ENCODE measurements at regions not wholly inside any gene's neighbourhood (a gene's known extent, or its start where the extent isn't known, plus 50 kb on each side); places are given as distances from the start of the nearest gene placed in this dataset.

- TF ChIP-seq CTCF (IDR thresholded peaks at IDR 0.05; ENCODE audit: low read depth, low read length), result no peak
- ChIA-PET POLR2A (no interaction called here), CTCF (no interaction called here)
- H3K27me3 ChIP-seq (ENCODE audit: control insufficient read depth, insufficient read depth, low read length), result no peaks in the 10 kb centered on the region
- no peak overlapping the region for H3K4me3 ChIP-seq (ENCODE audit: low read depth, low read length)
- no peak for DNase-seq (ENCODE audit: low read depth, low spot score)
- H3K9me3 ChIP-seq (ENCODE audit: control insufficient read depth, insufficient read depth, low read length), result peaks cover 2% of the 10 kb centered on the region; the same call in 1 of the 2 replicates
- H3K27ac ChIP-seq (ENCODE audit: low read depth, low read length), result no peak overlapping the region
Observed at GRCh38 chr10:31645786-31646185, 282.8 kb downstream of the ARHGAP12 start.

DNA sequence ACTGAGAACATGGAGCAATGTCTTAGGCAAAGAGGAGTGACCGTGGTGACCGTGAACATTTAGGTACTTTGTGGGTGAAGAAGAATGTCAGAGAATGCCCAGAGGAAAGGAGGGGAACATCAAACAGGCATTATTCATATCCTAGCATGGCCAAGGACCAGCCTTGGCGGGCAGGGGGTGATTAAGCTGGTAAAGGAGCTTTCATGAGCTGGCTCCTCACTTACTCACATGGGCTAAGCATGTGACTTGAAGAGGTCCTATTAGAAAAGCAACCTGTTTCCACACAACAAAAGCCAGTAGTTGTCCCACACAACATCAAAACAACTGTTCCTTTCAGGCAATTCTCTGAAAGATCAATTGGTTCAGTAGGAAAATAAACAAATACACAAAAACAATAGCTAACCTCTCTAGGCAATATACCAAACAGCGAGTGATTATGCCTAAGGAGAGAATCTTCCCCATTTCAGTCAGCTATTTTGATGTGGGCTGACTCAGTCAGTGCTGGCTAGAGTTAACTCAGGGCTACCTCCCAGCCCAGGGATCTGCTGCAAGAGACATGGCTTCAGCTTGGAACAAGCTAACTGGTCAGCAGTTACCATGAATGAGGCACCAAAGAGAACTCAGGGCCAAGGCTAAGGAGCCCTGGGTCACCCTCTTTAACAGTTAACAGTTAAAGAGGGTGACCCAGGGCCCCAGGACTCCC is 283.5 kb downstream of the ARHGAP12 start:
- no peaks in the 10 kb centered on the region for H3K27me3 ChIP-seq (ENCODE audit: control insufficient read depth, insufficient read depth, low read length)
- POLR2A ChIA-PET, result interaction anchor here (0.6 kb wide), 1 partner anchor 129 kb away, joined by 3 read pairs; no protein-coding TSS in a partner anchor
- H3K27ac ChIP-seq (ENCODE audit: low read depth, low read length), result no peak overlapping the region
- DNase-seq (ENCODE audit: low read depth, low spot score), result no peak
- peaks cover 2% of the 10 kb centered on the region; the same call in 1 of the 2 replicates for H3K9me3 ChIP-seq (ENCODE audit: control insufficient read depth, insufficient read depth, low read length)
- TF ChIP-seq CTCF (IDR thresholded peaks at IDR 0.05; ENCODE audit: low read depth, low read length), result no peak
- H3K4me3 ChIP-seq (ENCODE audit: low read depth, low read length), result no peak overlapping the region
- CTCF ChIA-PET, result interaction anchor here (0.6 kb wide), 1 partner anchor 307 kb away, joined by 3 read pairs; no protein-coding TSS in a partner anchor

- Histone ChIP-seq H3K27me3 (ENCODE audit: control insufficient read depth, insufficient read depth, low read length) (no peaks in the 10 kb centered on the region), H3K9me3 (ENCODE audit: control insufficient read depth, insufficient read depth, low read length) (no peaks in the 10 kb centered on the region), H3K27ac (ENCODE audit: low read depth, low read length) (no peak overlapping the region), H3K4me3 (ENCODE audit: low read depth, low read length) (no peak overlapping the region)
- TF ChIP-seq CTCF (IDR thresholded peaks at IDR 0.05; ENCODE audit: low read depth, low read length), result no peak
- POLR2A ChIA-PET, result no interaction called here
- no peak for DNase-seq (ENCODE audit: low read depth, low spot score)
- CTCF ChIA-PET, result no interaction called here
Observed at GRCh38 chr10:31642281-31642680, 286.4 kb downstream of the ARHGAP12 start.

- H3K27me3 ChIP-seq (ENCODE audit: control insufficient read depth, insufficient read depth, low read length), result no peaks in the 10 kb centered on the region
- no peak for DNase-seq (ENCODE audit: low read depth, low spot score)
- no peak overlapping the region for H3K27ac ChIP-seq (ENCODE audit: low read depth, low read length)
- ChIA-PET POLR2A (no interaction called here), CTCF (no interaction called here)
- no peaks in the 10 kb centered on the region for H3K9me3 ChIP-seq (ENCODE audit: control insufficient read depth, insufficient read depth, low read length)
- no peak for TF ChIP-seq CTCF (IDR thresholded peaks at IDR 0.05; ENCODE audit: low read depth, low read length)
- no peak overlapping the region for H3K4me3 ChIP-seq (ENCODE audit: low read depth, low read length)
Observed at GRCh38 chr10:31635415-31636065, 293.1 kb downstream of the ARHGAP12 start.

DNA sequence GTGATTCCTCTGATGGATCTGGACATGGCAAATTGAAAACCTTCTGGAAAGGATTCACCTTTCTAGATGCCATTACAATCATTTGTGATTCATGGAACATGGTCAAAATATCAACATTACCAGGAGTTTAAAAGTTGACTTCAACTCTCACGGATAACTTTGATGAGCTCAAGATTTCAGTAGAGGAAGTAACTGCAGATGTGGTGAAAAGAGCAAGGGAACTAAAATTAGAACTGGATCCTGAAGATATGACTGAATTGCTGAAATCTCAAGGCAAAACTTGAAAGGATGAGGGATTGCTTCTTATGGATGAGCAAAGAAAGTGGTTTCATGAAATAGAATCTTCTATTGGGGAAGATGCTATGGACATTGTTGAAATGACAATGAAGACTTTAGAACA is 293.6 kb downstream of the ARHGAP12 start:
- Histone ChIP-seq H3K27ac (ENCODE audit: low read depth, low read length) (no peak overlapping the region), H3K9me3 (ENCODE audit: control insufficient read depth, insufficient read depth, low read length) (no peaks in the 10 kb centered on the region), H3K27me3 (ENCODE audit: control insufficient read depth, insufficient read depth, low read length) (no peaks in the 10 kb centered on the region), H3K4me3 (ENCODE audit: low read depth, low read length) (no peak overlapping the region)
- POLR2A ChIA-PET, result no interaction called here
- no peak for DNase-seq (ENCODE audit: low read depth, low spot score)
- TF ChIP-seq CTCF (IDR thresholded peaks at IDR 0.05; ENCODE audit: low read depth, low read length), result no peak
- CTCF ChIA-PET, result no interaction called here
